HG02588 (cell line): ENCODE measurements at regions not wholly inside any gene's neighbourhood (a gene's known extent, or its start where the extent isn't known, plus 50 kb on each side); places are given as distances from the start of the nearest gene placed in this dataset.
"Not testable (repeated sequence)": the region's sequence is repeated elsewhere in the genome, so short reads cannot be mapped to it uniquely, and the experiment has no call there.

Experiments
- ATAC-seq: cut with Tn5 transposase; IDR thresholded peaks from one replicate; pipeline ENCODE4 v1.9.1; 2021; ENCODE audit warnings: mild to moderate bottlenecking, moderate library complexity; ENCODE audit not compliant: unreplicated experiment

GRCh38 chr2:210730672-210731071 is 174.3 kb downstream of the CPS1 start:
- ATAC-seq: no peak

- not testable (repeated sequence) for ATAC-seq
These were observed 190.4 kb downstream of the CPS1 start for GRCh38 chr2:210746826-210747225.

GRCh38 chr2:210752532-210752931 is 196.1 kb downstream of the CPS1 start:
- ATAC-seq: no peak

- no peak for ATAC-seq
These were observed 197.0 kb downstream of the CPS1 start for GRCh38 chr2:210753386-210753785.

DNA sequence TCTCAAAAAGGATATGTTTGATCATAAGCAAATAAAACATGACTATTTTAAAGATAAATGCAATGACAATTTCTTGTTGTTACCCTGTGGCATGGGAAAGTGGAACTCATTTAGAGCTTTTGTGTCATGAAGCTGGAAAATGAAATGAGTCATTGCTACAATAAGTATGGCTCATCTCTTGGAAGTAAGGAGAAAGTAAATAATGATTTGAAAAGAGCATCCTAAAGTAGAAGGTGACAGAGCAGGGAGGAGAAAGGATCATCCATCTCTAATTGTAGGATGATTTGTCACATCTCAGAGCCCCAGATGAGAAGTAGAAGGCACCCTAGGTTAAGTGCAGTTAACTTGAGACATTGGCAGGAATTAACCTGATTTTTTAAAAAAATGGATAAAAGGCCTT is 200.5 kb downstream of the CPS1 start:
- no peak for ATAC-seq

- no peak for ATAC-seq
These were observed 206.5 kb downstream of the CPS1 start for GRCh38 chr2:210762604-210763588.

DNA sequence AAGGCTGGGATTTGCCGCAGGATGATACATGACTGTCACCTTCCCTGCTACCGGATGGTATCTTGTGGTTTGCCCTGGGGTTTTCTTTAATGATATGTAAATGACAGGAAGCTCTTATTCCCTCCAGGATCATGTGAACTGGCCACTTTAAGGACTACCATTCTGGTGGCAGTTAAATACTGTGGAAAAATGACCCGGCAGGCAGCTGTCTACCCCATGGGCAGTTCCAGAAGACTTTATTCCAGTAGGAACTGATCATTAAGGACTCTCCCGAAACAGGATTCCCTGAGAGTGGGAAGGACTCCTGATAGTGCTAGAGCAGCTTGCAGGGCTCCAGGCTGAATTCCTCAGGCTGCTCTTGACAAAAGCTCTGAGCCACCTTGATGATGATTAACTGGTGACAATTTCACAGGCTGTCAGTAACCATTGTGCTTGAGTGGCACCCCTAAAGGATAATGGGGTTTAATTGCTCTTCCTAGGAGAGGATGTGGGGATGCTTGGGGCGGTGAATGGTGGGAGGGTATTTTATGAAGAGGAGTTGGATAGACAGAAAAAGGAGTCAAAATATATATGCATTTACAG is 212.0 kb downstream of the CPS1 start:
- no peak for ATAC-seq

- ATAC-seq: no peak
These were observed 220.4 kb downstream of the CPS1 start for GRCh38 chr2:210776756-210777155.

DNA sequence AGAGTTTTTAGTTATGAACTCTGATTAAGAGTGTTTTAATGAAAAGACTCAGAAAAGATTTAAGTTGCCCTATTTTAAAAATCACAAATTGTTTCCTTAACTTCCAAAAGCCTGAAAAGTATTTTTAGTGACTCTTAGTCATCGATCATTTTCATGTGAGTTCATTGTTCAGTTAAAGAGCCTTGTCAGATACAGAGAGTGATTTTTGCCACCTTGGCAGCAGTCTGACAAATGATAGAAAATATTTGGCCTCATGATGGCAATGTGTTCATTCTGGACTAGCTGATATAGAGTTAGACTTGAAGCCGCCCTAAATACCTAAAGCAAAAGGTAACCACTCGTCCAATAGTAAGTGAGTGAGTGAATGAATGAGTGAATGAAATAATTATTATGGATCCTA is 225.8 kb downstream of the CPS1 start:
- no peak for ATAC-seq

- ATAC-seq: not testable (repeated sequence)
These were observed 231.4 kb downstream of the CPS1 start for GRCh38 chr2:210787831-210788230.

DNA sequence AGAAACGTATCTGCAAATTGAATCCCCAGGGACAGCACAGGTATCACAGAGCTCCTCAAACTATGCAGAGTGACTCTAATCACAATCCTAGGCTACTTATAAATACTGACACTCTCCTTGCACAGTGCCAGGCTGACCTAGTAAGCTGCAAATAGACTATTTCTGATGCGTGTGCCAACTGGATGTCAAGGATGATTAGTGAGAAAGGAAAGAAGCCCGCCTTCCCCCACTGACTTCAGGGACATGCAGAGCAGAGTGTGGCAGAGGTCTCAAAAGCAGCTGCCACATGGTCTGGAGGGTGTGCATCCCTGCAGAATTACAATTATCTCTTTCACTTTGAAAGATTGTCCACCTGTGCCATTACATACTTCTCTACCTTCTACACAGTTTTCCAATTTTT is 235.6 kb downstream of the CPS1 start:
- ATAC-seq: no peak

- ATAC-seq: no peak
These were observed 239.1 kb downstream of the CPS1 start for GRCh38 chr2:210795506-210795905.

DNA sequence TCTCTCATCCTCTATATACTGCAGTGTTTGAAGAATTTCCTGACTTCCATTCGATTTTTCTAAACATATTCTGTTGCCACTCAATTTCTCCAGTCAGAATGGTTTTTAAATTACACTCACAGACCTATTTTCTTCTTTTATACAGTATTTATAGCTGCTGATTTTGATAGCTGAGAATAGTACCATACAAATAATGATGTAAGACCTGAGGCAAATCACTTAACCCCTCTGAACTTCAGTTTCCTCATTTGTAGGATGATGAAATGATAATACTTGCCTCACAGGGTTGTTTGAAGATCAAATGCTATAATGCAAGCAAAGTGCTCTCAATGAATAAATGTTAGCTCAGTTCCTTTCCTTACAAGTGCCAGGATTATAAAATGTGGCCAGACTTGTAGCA is 241.8 kb downstream of the CPS1 start:
- ATAC-seq: no peak

GRCh38 chr2:210814251-210815025 is 258.0 kb downstream of the CPS1 start:
- no peak for ATAC-seq

DNA sequence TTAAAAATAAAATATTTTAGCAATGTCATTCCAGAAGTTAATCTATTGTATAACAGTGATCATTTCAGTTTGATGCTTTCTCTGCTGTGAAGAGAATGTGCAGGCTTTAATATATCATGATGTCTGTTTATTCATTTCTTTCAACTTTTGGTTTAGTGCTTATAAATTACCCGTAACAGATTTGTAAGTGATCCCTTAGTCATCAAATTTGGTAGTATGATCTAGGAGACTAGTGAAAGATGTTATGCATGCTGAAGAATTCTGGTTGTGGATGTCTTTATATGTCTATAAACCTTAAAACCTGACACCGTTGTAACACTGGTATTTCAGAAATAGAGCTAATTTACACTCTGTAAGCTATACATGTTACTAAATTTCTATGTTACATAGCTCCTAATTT is 260.4 kb downstream of the CPS1 start:
- ATAC-seq: no peak

GRCh38 chr2:210818473-210818872 is 262.1 kb downstream of the CPS1 start:
- ATAC-seq: no peak

GRCh38 chr2:210833403-210833802 is 277.0 kb downstream of the CPS1 start:
- ATAC-seq: no peak

GRCh38 chr2:210839034-210839433 is 282.6 kb downstream of the CPS1 start:
- no peak for ATAC-seq

DNA sequence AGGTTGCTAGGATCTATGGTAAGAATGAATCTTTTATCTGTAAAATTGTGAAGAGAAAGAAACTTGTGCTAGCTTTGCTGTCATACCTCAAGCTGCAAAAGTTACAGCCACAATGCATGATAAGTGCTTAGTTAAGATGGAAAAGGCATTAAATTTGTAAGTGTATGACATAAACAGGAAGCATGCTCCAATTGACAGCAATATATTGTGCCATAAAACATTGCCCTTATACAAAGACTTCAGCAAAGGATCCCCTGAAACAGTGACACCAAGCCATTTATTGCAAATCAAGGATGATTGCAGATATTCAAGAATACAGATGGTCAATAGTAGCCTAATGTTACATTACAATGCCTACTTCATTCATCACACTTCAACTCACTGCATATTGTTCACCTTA is 283.1 kb downstream of the CPS1 start:
- no peak for ATAC-seq

GRCh38 chr2:210842896-210843295 is 286.5 kb downstream of the CPS1 start:
- no peak for ATAC-seq

- ATAC-seq: no peak
These were observed 287.6 kb downstream of the CPS1 start for GRCh38 chr2:210844016-210844415.

DNA sequence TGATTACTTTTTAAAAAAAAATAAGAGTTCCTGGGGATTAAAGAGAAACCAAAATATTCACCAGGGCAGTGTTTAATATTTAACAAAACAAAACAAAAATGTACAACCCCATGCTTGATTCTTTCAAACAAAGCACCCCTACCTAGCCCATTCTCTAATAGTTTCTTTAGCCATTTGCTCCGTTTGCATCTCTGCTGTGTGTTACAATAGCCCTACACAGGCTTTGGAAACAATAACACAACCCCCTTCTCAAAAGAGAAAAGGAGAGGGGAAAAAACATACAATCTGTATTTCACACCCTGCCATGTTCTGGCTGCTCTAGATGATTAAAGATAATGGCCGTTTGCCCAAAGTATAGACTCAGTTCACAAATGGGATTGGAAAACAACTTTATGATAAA is 302.9 kb downstream of the CPS1 start:
- ATAC-seq: no peak
